KMS-11 (cell line): ENCODE measurements at regions not wholly inside any gene's neighbourhood (a gene's known extent, or its start where the extent isn't known, plus 50 kb on each side); places are given as distances from the start of the nearest gene placed in this dataset.

Source experiments
- H2AFZ ChIP-seq: fragments of 200-600 bp; sonication (generic); 2 replicates; pipeline ENCODE4 v1.6.1; 2016; ENCODE audit warnings: antibody characterized with exemption, mixed run types, low read depth
- H3K27ac ChIP-seq: fragments of 200-600 bp; sonication (generic); 2 replicates; pipeline ENCODE4 v1.6.1; 2016; ENCODE audit warnings: mild to moderate bottlenecking, mixed run types
- H3K27me3 ChIP-seq: fragments of 200-600 bp; sonication (generic); 2 replicates; pipeline ENCODE4 v1.6.1; 2017; ENCODE audit warnings: mild to moderate bottlenecking, low read depth, mixed run types, moderate library complexity; ENCODE audit not compliant: insufficient read depth
- H3K36me3 ChIP-seq: fragments of 200-600 bp; sonication (generic); 2 replicates; pipeline ENCODE4 v1.6.1; 2017; ENCODE audit warnings: mild to moderate bottlenecking, mixed run types; ENCODE audit not compliant: insufficient read depth
- H3K4me1 ChIP-seq: fragments of 200-600 bp; sonication (generic); 2 replicates; pipeline ENCODE4 v1.6.1; 2016; ENCODE audit warnings: mild to moderate bottlenecking, low read depth, mixed run types; ENCODE audit not compliant: poor library complexity, severe bottlenecking
- H3K4me2 ChIP-seq: fragments of 200-600 bp; sonication (generic); 2 replicates; pipeline ENCODE4 v1.7.0; 2016; ENCODE audit warnings: mild to moderate bottlenecking, mixed run types
- H3K4me3 ChIP-seq: fragments of 200-600 bp; sonication (generic); IDR thresholded peaks from 2 replicates; pipeline ENCODE4 v1.6.1; 2017; ENCODE audit warnings: low read depth, low read length, mixed read lengths; ENCODE audit not compliant: insufficient read depth
- H3K79me2 ChIP-seq: fragments of 200-600 bp; sonication (generic); 2 replicates; pipeline ENCODE4 v1.6.1; 2016; ENCODE audit warnings: low read depth, mixed run types; ENCODE audit not compliant: insufficient read depth
- H3K9ac ChIP-seq: fragments of 200-600 bp; sonication (generic); 2 replicates; pipeline ENCODE4 v1.6.1; 2016; ENCODE audit warnings: mild to moderate bottlenecking, mixed run types
- H4K20me1 ChIP-seq: fragments of 200-600 bp; sonication (generic); 2 replicates; pipeline ENCODE4 v1.6.1; 2016; ENCODE audit warnings: mild to moderate bottlenecking, mixed run types; ENCODE audit not compliant: insufficient read depth
- CTCF ChIP-seq: fragments of 200-600 bp; sonication (generic); conservative IDR thresholded peaks from 2 replicates; pipeline ENCODE4 v1.6.1; 2017; ENCODE audit warnings: low read depth, mild to moderate bottlenecking, antibody characterized with exemption, low read length, moderate library complexity, mixed read lengths

- Histone ChIP-seq H3K4me2 (no peak overlapping the region), H3K4me3 (no peak overlapping the region), H3K79me2 (no peaks in the 10 kb centered on the region), H3K27me3 (no peaks in the 10 kb centered on the region), H3K27ac (no peak overlapping the region), H3K9ac (no peak overlapping the region), H3K4me1 (peaks cover 16% of the 10 kb centered on the region), H2AFZ (no peak overlapping the region), H3K36me3 (no peaks in the 10 kb centered on the region), H4K20me1 (no peaks in the 10 kb centered on the region)
- TF ChIP-seq CTCF, result no peak
Measured at GRCh38 chr15:39434751-39435238, 146.1 kb upstream of the THBS1 start.

- Histone ChIP-seq H3K79me2 (no peaks in the 10 kb centered on the region), H3K36me3 (no peaks in the 10 kb centered on the region), H2AFZ (no peak overlapping the region), H3K27ac (no peak overlapping the region), H3K9ac (no peak overlapping the region), H3K4me1 (peaks cover 12% of the 10 kb centered on the region), H3K4me2 (no peak overlapping the region), H3K4me3 (no peak overlapping the region), H4K20me1 (no peaks in the 10 kb centered on the region), H3K27me3 (no peaks in the 10 kb centered on the region)
- no peak for TF ChIP-seq CTCF
Measured at GRCh38 chr15:39435244-39435643, 145.6 kb upstream of the THBS1 start.

GRCh38 chr15:39438260-39438659, 142.6 kb upstream of the THBS1 start:
- no peaks in the 10 kb centered on the region for H4K20me1 ChIP-seq
- H2AFZ ChIP-seq, result no peak overlapping the region
- no peak overlapping the region for H3K4me3 ChIP-seq
- H3K9ac ChIP-seq, result no peak overlapping the region
- H3K27me3 ChIP-seq, result no peaks in the 10 kb centered on the region
- H3K4me2 ChIP-seq, result no peak overlapping the region
- H3K4me1 ChIP-seq, result no peaks in the 10 kb centered on the region
- no peak overlapping the region for H3K27ac ChIP-seq
- H3K36me3 ChIP-seq, result no peaks in the 10 kb centered on the region
- TF ChIP-seq CTCF, result no peak
- H3K79me2 ChIP-seq, result no peaks in the 10 kb centered on the region

GRCh38 chr15:39438799-39439592, 141.9 kb upstream of the THBS1 start:
- H3K9ac ChIP-seq, result no peak overlapping the region
- H3K4me1 ChIP-seq, result no peaks in the 10 kb centered on the region
- no peaks in the 10 kb centered on the region for H4K20me1 ChIP-seq
- H3K4me3 ChIP-seq, result no peak overlapping the region
- H3K36me3 ChIP-seq, result no peaks in the 10 kb centered on the region
- H2AFZ ChIP-seq, result no peak overlapping the region
- H3K27ac ChIP-seq, result no peak overlapping the region
- H3K27me3 ChIP-seq, result no peaks in the 10 kb centered on the region
- no peak for TF ChIP-seq CTCF
- H3K79me2 ChIP-seq, result no peaks in the 10 kb centered on the region
- H3K4me2 ChIP-seq, result no peak overlapping the region
